Skeletal muscle tissue (tissue), 3 donors: ENCODE measurements at regions not wholly inside any gene's neighbourhood (a gene's known extent, or its start where the extent isn't known, plus 50 kb on each side); places are given as distances from the start of the nearest gene placed in this dataset.
"Not testable (repeated sequence)": the region's sequence is repeated elsewhere in the genome, so short reads cannot be mapped to it uniquely, and the experiment has no call there.

Experiments
- H3K27ac ChIP-seq: one replicate; pipeline ENCODE4 v1.7.0; 2013; ENCODE audit warnings: mild to moderate bottlenecking, low read depth, low read length, inconsistent platforms
- H3K27me3 ChIP-seq, 3 donors: one replicate each; pipeline ENCODE4 v1.7.0; 2013; ENCODE audit warnings: low read length in 3 of 3; ENCODE audit not compliant: control insufficient read depth in 3 of 3, insufficient read depth in 3 of 3
- H3K36me3 ChIP-seq, 3 donors: one replicate each; pipeline ENCODE4 v1.7.0; 2013; ENCODE audit warnings: low read length in 3 of 3; ENCODE audit not compliant: control insufficient read depth in 3 of 3, insufficient read depth in 3 of 3
- H3K4me1 ChIP-seq, 3 donors: one replicate each; pipeline ENCODE4 v1.7.0; 2013; ENCODE audit warnings: low read length in 3 of 3, mild to moderate bottlenecking in 3 of 3; ENCODE audit not compliant: control insufficient read depth in 3 of 3, insufficient read depth in 3 of 3
- H3K4me3 ChIP-seq, 3 donors: one replicate each; pipeline ENCODE4 v1.7.0; 2013; ENCODE audit warnings: low read length in 3 of 3
- H3K9ac ChIP-seq, 3 donors: one replicate each; pipeline ENCODE4 v1.7.0; 2013; ENCODE audit warnings: low read length in 3 of 3, mild to moderate bottlenecking in 3 of 3, moderate library complexity in 2 of 3, low read depth in 1 of 3
- H3K9me3 ChIP-seq, 3 donors: one replicate each; pipeline ENCODE4 v1.7.0; 2013; ENCODE audit warnings: low read length in 3 of 3; ENCODE audit not compliant: control insufficient read depth in 3 of 3
- donor health status: Osteomylitis.

GRCh38 chr6:16028966-16029365 lies 99.9 kb upstream of the MYLIP start:
- H3K27ac ChIP-seq, result no peak overlapping the region
- H3K36me3 ChIP-seq, result no peaks in the 10 kb centered on the region
- no peak overlapping the region for H3K4me3 ChIP-seq
- no peaks in the 10 kb centered on the region for H3K27me3 ChIP-seq
- no peak overlapping the region for H3K9ac ChIP-seq
- H3K4me1 ChIP-seq, result no peaks in the 10 kb centered on the region
- no peaks in the 10 kb centered on the region for H3K9me3 ChIP-seq

GRCh38 chr6:16020259-16020658 lies 108.6 kb upstream of the MYLIP start:
- Histone ChIP-seq H3K9me3 (no peaks in the 10 kb centered on the region), H3K4me1 (no peaks in the 10 kb centered on the region), H3K9ac (no peak overlapping the region), H3K27ac (no peak overlapping the region), H3K27me3 (no peaks in the 10 kb centered on the region), H3K36me3 (no peaks in the 10 kb centered on the region), H3K4me3 (no peak overlapping the region)

- Histone ChIP-seq H3K9me3 (no peaks in the 10 kb centered on the region), H3K4me1 (no peaks in the 10 kb centered on the region), H3K9ac (no peak overlapping the region), H3K36me3 (no peaks in the 10 kb centered on the region), H3K27me3 (no peaks in the 10 kb centered on the region), H3K4me3 (no peak overlapping the region), H3K27ac (no peak overlapping the region)
These were observed 109.4 kb upstream of the MYLIP start for GRCh38 chr6:16019462-16019861.

GRCh38 chr6:16018626-16019025 lies 110.3 kb upstream of the MYLIP start:
- Histone ChIP-seq H3K27me3 (no peaks in the 10 kb centered on the region), H3K36me3 (no peaks in the 10 kb centered on the region), H3K9me3 (no peaks in the 10 kb centered on the region), H3K4me1 (no peaks in the 10 kb centered on the region), H3K4me3 (no peak overlapping the region), H3K9ac (no peak overlapping the region), H3K27ac (no peak overlapping the region)

- not testable (repeated sequence) for H3K27ac ChIP-seq, H3K4me3 ChIP-seq, H3K9ac ChIP-seq, H3K4me1 ChIP-seq, H3K9me3 ChIP-seq, H3K27me3 ChIP-seq, H3K36me3 ChIP-seq
These were observed 114.6 kb upstream of the MYLIP start for GRCh38 chr6:16014325-16014724.

GRCh38 chr6:16007146-16007545 lies 121.7 kb upstream of the MYLIP start:
- Histone ChIP-seq H3K4me3 (no peak overlapping the region), H3K36me3 (no peaks in the 10 kb centered on the region), H3K4me1 (peaks cover 10 to 12% (median 12%) of the 10 kb centered on the region in 3 donors), H3K27ac (no peak overlapping the region), H3K9ac (no peak overlapping the region), H3K27me3 (no peaks in the 10 kb centered on the region), H3K9me3 (no peaks in the 10 kb centered on the region)

GRCh38 chr6:16006681-16007080 lies 122.2 kb upstream of the MYLIP start:
- Histone ChIP-seq H3K36me3 (no peaks in the 10 kb centered on the region), H3K27ac (no peak overlapping the region), H3K27me3 (no peaks in the 10 kb centered on the region), H3K4me3 (no peak overlapping the region), H3K4me1 (peaks cover 10 to 12% (median 12%) of the 10 kb centered on the region in 3 donors), H3K9ac (no peak overlapping the region), H3K9me3 (no peaks in the 10 kb centered on the region)

GRCh38 chr6:16004934-16005679 lies 123.8 kb upstream of the MYLIP start:
- Histone ChIP-seq H3K36me3 (no peaks in the 10 kb centered on the region), H3K9ac (no peak overlapping the region), H3K27ac (no peak overlapping the region), H3K4me3 (peak overlapping the region in 2 of 3 donors; percentile 2 to 6), H3K4me1 (peaks cover 10 to 12% (median 12%) of the 10 kb centered on the region in 3 donors), H3K9me3 (no peaks in the 10 kb centered on the region), H3K27me3 (no peaks in the 10 kb centered on the region)

- Histone ChIP-seq H3K36me3 (no peaks in the 10 kb centered on the region), H3K4me1 (peaks cover 10 to 12% (median 12%) of the 10 kb centered on the region in 3 donors), H3K9me3 (no peaks in the 10 kb centered on the region), H3K9ac (no peak overlapping the region), H3K4me3 (no peak overlapping the region), H3K27me3 (no peaks in the 10 kb centered on the region), H3K27ac (no peak overlapping the region)
These were observed 125.7 kb upstream of the MYLIP start for GRCh38 chr6:16003197-16003491.

- H3K4me3 ChIP-seq, result no peak overlapping the region
- peaks cover 10 to 12% (median 12%) of the 10 kb centered on the region in 3 donors for H3K4me1 ChIP-seq
These were observed 126.3 kb upstream of the MYLIP start for GRCh38 chr6:16002332-16003196.

More at GRCh38 chr6:16002332-16003196, 126.3 kb upstream of the MYLIP start:
- H3K27ac ChIP-seq, result no peak overlapping the region
- H3K9me3 ChIP-seq, result no peaks in the 10 kb centered on the region
- no peaks in the 10 kb centered on the region for H3K27me3 ChIP-seq
- no peaks in the 10 kb centered on the region for H3K36me3 ChIP-seq
- no peak overlapping the region for H3K9ac ChIP-seq
